DOHH2 (cell line): ENCODE measurements at regions not wholly inside any gene's neighbourhood (a gene's known extent, or its start where the extent isn't known, plus 50 kb on each side); places are given as distances from the start of the nearest gene placed in this dataset.

ENCODE experiments used
- H3F3A ChIP-seq: fragments of 200-600 bp; sonication (generic), shearing (Covaris generic); 2 replicates; pipeline ENCODE4 v1.6.0; 2016; ENCODE audit warnings: antibody characterized with exemption, mild to moderate bottlenecking; ENCODE audit not compliant: control insufficient read depth, insufficient read depth
- H3K27ac ChIP-seq: fragments of 200-600 bp; sonication (generic); 2 replicates; pipeline ENCODE4 v1.5.1; 2014; ENCODE audit warnings: low read depth, mild to moderate bottlenecking, low read length, moderate library complexity
- H3K27me3 ChIP-seq: fragments of 200-600 bp; sonication (generic); 2 replicates; pipeline ENCODE4 v1.6.1; 2014; ENCODE audit warnings: mild to moderate bottlenecking, low read length, mixed read lengths; ENCODE audit not compliant: control insufficient read depth
- H3K36me3 ChIP-seq: fragments of 200-600 bp; sonication (generic); 2 replicates; pipeline ENCODE4 v1.6.1; 2014; ENCODE audit warnings: mild to moderate bottlenecking, low read length, moderate library complexity, mixed read lengths; ENCODE audit not compliant: control insufficient read depth
- H3K4me1 ChIP-seq: fragments of 200-600 bp; sonication (generic); 2 replicates; pipeline ENCODE4 v1.6.1; 2014; ENCODE audit warnings: mild to moderate bottlenecking, low read length, mixed read lengths; ENCODE audit not compliant: control insufficient read depth
- H3K4me2 ChIP-seq: fragments of 200-600 bp; sonication (generic); 2 replicates; pipeline ENCODE4 v1.6.0; 2014; ENCODE audit warnings: mild to moderate bottlenecking, low read length, moderate library complexity
- H3K4me3 ChIP-seq: fragments of 200-600 bp; sonication (generic); 2 replicates; pipeline ENCODE4 v1.5.1; 2014; ENCODE audit warnings: mild to moderate bottlenecking, low read length, mixed read lengths
- H3K79me2 ChIP-seq: fragments of 200-600 bp; sonication (generic); 2 replicates; pipeline ENCODE4 v1.6.1; 2014; ENCODE audit warnings: mild to moderate bottlenecking, low read length, mixed read lengths; ENCODE audit not compliant: control insufficient read depth
- H3K9me2 ChIP-seq: fragments of 200-600 bp; sonication (generic); replicated peaks from 2 replicates; pipeline ENCODE4 v1.6.1; 2014; ENCODE audit warnings: mild to moderate bottlenecking, low read length, mixed read lengths; ENCODE audit not compliant: control insufficient read depth
- H3K9me3 ChIP-seq: fragments of 200-600 bp; sonication (generic); 2 replicates; pipeline ENCODE4 v1.6.1; 2014; ENCODE audit warnings: antibody characterized with exemption, low read length, mixed read lengths; ENCODE audit not compliant: control insufficient read depth, insufficient read depth
- H4K20me1 ChIP-seq: fragments of 200-600 bp; sonication (generic); 2 replicates; pipeline ENCODE4 v1.6.0; 2014; ENCODE audit warnings: low read depth, mild to moderate bottlenecking, antibody characterized with exemption, low read length, moderate library complexity; ENCODE audit not compliant: control insufficient read depth, insufficient read depth
- EZH2phosphoT487 ChIP-seq: fragments of 200-600 bp; sonication (generic); IDR thresholded peaks from 2 replicates; pipeline ENCODE4 v1.6.1; 2017; ENCODE audit warnings: borderline replicate concordance, mild to moderate bottlenecking, antibody characterized with exemption, low read length, moderate library complexity, mixed read lengths
- TF ChIP-seq, protein P1 (sequence below): fragments of 200-600 bp; sonication (generic); IDR thresholded peaks from one replicate; pipeline ENCODE4 v1.5.1; 2014; ENCODE audit warnings: antibody characterized with exemption, mild to moderate bottlenecking, low read depth, low read length; ENCODE audit not compliant: poor library complexity, severe bottlenecking

DNA sequence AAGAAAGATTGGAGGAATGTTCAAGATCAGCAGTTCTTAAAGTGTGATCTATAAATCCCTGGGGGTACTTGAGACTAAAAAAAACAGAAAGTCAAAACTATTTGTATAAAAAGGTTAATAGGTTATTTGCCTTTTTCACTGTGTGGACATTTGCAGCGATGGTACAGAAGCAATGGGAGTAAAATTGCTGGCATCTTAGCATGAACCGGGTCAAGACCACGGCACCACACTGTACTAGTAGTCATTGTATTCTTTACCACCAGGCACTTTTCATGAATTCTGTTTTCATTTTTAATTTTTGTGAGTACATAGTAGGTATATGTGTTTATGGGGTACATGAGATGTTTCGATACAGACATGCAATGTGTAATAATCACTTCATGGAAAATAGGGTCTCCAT lies 126.2 kb downstream of the IPO8 start:
- no peak for TF ChIP-seq EZH2phosphoT487
- TF ChIP-seq, protein P1, sequence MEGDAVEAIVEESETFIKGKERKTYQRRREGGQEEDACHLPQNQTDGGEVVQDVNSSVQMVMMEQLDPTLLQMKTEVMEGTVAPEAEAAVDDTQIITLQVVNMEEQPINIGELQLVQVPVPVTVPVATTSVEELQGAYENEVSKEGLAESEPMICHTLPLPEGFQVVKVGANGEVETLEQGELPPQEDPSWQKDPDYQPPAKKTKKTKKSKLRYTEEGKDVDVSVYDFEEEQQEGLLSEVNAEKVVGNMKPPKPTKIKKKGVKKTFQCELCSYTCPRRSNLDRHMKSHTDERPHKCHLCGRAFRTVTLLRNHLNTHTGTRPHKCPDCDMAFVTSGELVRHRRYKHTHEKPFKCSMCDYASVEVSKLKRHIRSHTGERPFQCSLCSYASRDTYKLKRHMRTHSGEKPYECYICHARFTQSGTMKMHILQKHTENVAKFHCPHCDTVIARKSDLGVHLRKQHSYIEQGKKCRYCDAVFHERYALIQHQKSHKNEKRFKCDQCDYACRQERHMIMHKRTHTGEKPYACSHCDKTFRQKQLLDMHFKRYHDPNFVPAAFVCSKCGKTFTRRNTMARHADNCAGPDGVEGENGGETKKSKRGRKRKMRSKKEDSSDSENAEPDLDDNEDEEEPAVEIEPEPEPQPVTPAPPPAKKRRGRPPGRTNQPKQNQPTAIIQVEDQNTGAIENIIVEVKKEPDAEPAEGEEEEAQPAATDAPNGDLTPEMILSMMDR = no peak
- no peak overlapping the region for H3K4me2 ChIP-seq
- no peaks in the 10 kb centered on the region for H3K4me1 ChIP-seq

DNA sequence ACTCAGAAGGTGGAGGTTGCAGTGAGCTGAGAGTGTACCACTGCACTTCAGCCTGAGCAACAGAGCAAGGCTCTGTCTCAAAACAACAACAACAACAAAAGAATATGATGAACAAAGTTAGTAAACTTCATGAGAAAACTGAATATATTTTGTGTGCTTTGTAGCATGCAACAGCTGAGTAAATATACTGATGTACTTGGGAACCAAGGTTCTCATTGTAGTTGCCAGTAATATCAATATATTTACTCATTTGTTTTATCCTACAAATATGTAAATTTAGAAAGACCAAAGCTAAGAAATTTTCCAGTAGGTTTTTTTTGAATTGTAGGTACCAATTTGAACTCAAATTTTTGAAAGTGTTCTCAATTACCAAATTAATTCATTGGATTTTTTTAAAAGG lies 127.2 kb downstream of the IPO8 start:
- TF ChIP-seq, protein P1 = no peak
- TF ChIP-seq EZH2phosphoT487 = no peak
- no peaks in the 10 kb centered on the region for H3K9me2 ChIP-seq
- H3K79me2 ChIP-seq = no peaks in the 10 kb centered on the region
- no peaks in the 10 kb centered on the region for H4K20me1 ChIP-seq
- no peak overlapping the region for H3K4me3 ChIP-seq
- H3K4me2 ChIP-seq = no peak overlapping the region
- no peaks in the 10 kb centered on the region for H3F3A ChIP-seq
- no peaks in the 10 kb centered on the region for H3K27me3 ChIP-seq
- H3K4me1 ChIP-seq = no peaks in the 10 kb centered on the region
- H3K27ac ChIP-seq = no peak overlapping the region
- no peaks in the 10 kb centered on the region for H3K9me3 ChIP-seq
- no peaks in the 10 kb centered on the region for H3K36me3 ChIP-seq

More for the DNA sequence above, 126.2 kb downstream of the IPO8 start:
- Histone ChIP-seq H4K20me1 (no peaks in the 10 kb centered on the region), H3K36me3 (no peaks in the 10 kb centered on the region), H3K9me3 (no peaks in the 10 kb centered on the region), H3K9me2 (no peaks in the 10 kb centered on the region), H3K4me3 (no peak overlapping the region), H3K27me3 (no peaks in the 10 kb centered on the region), H3K27ac (no peak overlapping the region), H3K79me2 (no peaks in the 10 kb centered on the region), H3F3A (no peaks in the 10 kb centered on the region)

DNA sequence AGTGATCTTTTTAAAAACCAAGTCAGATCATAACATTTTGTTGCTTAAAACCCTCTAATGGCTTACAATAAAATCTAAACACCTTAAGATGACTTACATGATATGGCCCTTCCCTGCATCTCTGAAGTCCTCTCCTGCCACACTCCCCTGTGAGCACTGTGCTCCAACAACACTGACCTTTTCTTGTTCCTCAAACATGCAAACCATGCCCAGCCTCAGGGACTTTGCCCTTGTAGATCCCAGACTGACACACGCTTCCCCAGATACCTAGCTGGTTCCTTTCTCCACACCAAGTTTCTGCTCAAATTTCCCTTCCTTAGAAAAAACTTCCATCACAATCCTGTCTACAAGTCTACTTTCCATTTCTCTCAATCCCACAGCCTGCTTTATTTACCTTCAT lies 128.6 kb downstream of the IPO8 start:
- Histone ChIP-seq H3K4me3 (no peak overlapping the region), H3K4me1 (no peaks in the 10 kb centered on the region), H3K27me3 (no peaks in the 10 kb centered on the region), H3K9me3 (no peaks in the 10 kb centered on the region), H3F3A (no peaks in the 10 kb centered on the region), H3K27ac (no peak overlapping the region), H3K9me2 (no peaks in the 10 kb centered on the region), H3K79me2 (no peaks in the 10 kb centered on the region), H3K36me3 (no peaks in the 10 kb centered on the region), H4K20me1 (no peaks in the 10 kb centered on the region), H3K4me2 (no peak overlapping the region)
- TF ChIP-seq, protein P1 = no peak
- TF ChIP-seq EZH2phosphoT487 = no peak

DNA sequence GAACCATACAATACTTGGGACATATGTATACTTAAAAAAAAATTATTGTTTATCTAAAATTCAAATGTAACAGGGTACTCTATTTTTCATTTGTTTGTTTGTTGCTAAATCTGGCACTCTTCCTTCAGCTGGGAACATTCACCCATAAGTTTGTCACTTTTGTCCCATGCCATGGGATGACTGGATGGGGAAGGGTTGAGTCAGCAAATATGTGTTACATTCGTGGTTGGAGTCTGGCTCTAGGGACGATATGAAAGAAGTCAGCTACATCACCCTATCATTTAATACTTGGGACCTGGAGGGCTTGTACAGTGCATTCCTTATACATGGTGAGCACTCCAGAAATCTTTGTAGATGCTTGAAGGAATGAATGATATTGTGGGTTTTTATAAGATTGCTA lies 131.3 kb downstream of the IPO8 start:
- Histone ChIP-seq H3K27ac (no peak overlapping the region), H3K4me2 (no peak overlapping the region), H3K79me2 (no peaks in the 10 kb centered on the region), H4K20me1 (no peaks in the 10 kb centered on the region), H3K4me1 (no peaks in the 10 kb centered on the region), H3K9me2 (no peaks in the 10 kb centered on the region), H3K36me3 (no peaks in the 10 kb centered on the region), H3K27me3 (no peaks in the 10 kb centered on the region), H3K9me3 (no peaks in the 10 kb centered on the region), H3K4me3 (no peak overlapping the region), H3F3A (no peaks in the 10 kb centered on the region)
- TF ChIP-seq, protein P1 = no peak
- no peak for TF ChIP-seq EZH2phosphoT487
